H9 (cell line): ENCODE measurements at regions not wholly inside any gene's neighbourhood (a gene's known extent, or its start where the extent isn't known, plus 50 kb on each side); places are given as distances from the start of the nearest gene placed in this dataset.

Source experiments
- DNase-seq: peaks from one replicate; pipeline ENCODE4 v3.0.0-alpha.2; 2017
- H2AFZ ChIP-seq: one replicate; pipeline ENCODE4 v1.6.1; 2013; ENCODE audit warnings: mild to moderate bottlenecking, low read length, control low read depth, moderate library complexity
- H2AK5ac ChIP-seq: 2 replicates; pipeline ENCODE4 v1.6.1; 2013; ENCODE audit warnings: low read length, control low read depth, mixed read lengths; ENCODE audit not compliant: insufficient read length
- H2BK120ac ChIP-seq: one replicate; pipeline ENCODE4 v1.6.1; 2013; ENCODE audit warnings: low read depth, mild to moderate bottlenecking, low read length, control low read depth, inconsistent platforms; ENCODE audit not compliant: poor library complexity, severe bottlenecking
- H2BK12ac ChIP-seq: 2 replicates; pipeline ENCODE4 v1.6.1; 2013; ENCODE audit warnings: low read length, control low read depth, mixed read lengths, low read depth; ENCODE audit not compliant: insufficient read length
- H2BK15ac ChIP-seq: 2 replicates; pipeline ENCODE4 v1.6.1; 2013; ENCODE audit warnings: low read depth, low read length, control low read depth
- H2BK20ac ChIP-seq: one replicate; pipeline ENCODE4 v1.6.1; 2013; ENCODE audit warnings: low read depth, mild to moderate bottlenecking, low read length, control low read depth, inconsistent platforms; ENCODE audit not compliant: poor library complexity, severe bottlenecking
- H2BK5ac ChIP-seq: 2 replicates; pipeline ENCODE4 v1.6.1; 2013; ENCODE audit warnings: low read length, control low read depth, mixed read lengths; ENCODE audit not compliant: insufficient read length
- H3K14ac ChIP-seq: 2 replicates; pipeline ENCODE4 v1.6.1; 2013; ENCODE audit warnings: low read length, control low read depth; ENCODE audit not compliant: insufficient read depth
- H3K18ac ChIP-seq: 2 replicates; pipeline ENCODE4 v1.6.1; 2013; ENCODE audit warnings: low read depth, mild to moderate bottlenecking, mixed read lengths, low read length, control low read depth; ENCODE audit not compliant: insufficient read length
- H3K23ac ChIP-seq: 2 replicates; pipeline ENCODE4 v1.6.1; 2013; ENCODE audit warnings: low read length, control low read depth, mixed read lengths, low read depth; ENCODE audit not compliant: insufficient read length
- H3K23me2 ChIP-seq: 2 replicates; pipeline ENCODE4 v1.6.1; 2013; ENCODE audit warnings: low read depth, mild to moderate bottlenecking, mixed read lengths, low read length, control low read depth; ENCODE audit not compliant: insufficient read length, poor library complexity, severe bottlenecking
- H3K27ac ChIP-seq: 2 replicates; pipeline ENCODE4 v1.5.1; 2013; ENCODE audit warnings: low read length, control low read depth, mixed read lengths, low read depth; ENCODE audit not compliant: insufficient read length
- H3K27me3 ChIP-seq: 2 replicates; pipeline ENCODE4 v1.6.1; 2013; ENCODE audit warnings: low read length, control low read depth, inconsistent platforms; ENCODE audit not compliant: insufficient read depth
- H3K4ac ChIP-seq: 2 replicates; pipeline ENCODE4 v1.6.1; 2013; ENCODE audit warnings: low read depth, mild to moderate bottlenecking, control low read depth, inconsistent platforms, low read length, moderate library complexity
- H3K4me1 ChIP-seq: 2 replicates; pipeline ENCODE4 v1.6.1; 2013; ENCODE audit warnings: low read length, control low read depth, inconsistent platforms; ENCODE audit not compliant: insufficient read depth
- H3K4me2 ChIP-seq: 2 replicates; pipeline ENCODE4 v1.6.1; 2013; ENCODE audit warnings: low read length, control low read depth, mixed read lengths; ENCODE audit not compliant: insufficient read length, insufficient read depth
- H3K56ac ChIP-seq: 2 replicates; pipeline ENCODE4 v1.6.1; 2013; ENCODE audit warnings: low read depth, mild to moderate bottlenecking, mixed read lengths, low read length, control low read depth; ENCODE audit not compliant: insufficient read length
- H3K79me1 ChIP-seq: 2 replicates; pipeline ENCODE4 v1.6.1; 2013; ENCODE audit warnings: low read depth, mild to moderate bottlenecking, moderate library complexity, low read length, control low read depth, inconsistent platforms; ENCODE audit not compliant: insufficient read depth, poor library complexity, severe bottlenecking
- H3K79me2 ChIP-seq: 2 replicates; pipeline ENCODE4 v1.6.1; 2013; ENCODE audit warnings: low read length, control low read depth, inconsistent platforms; ENCODE audit not compliant: insufficient read depth
- H3K9ac ChIP-seq: 2 replicates; pipeline ENCODE4 v1.6.1; 2013; ENCODE audit warnings: low read length, control low read depth, mixed read lengths; ENCODE audit not compliant: insufficient read length; ENCODE audit errors: extremely low read depth
- H3K9me3 ChIP-seq: one replicate; pipeline ENCODE4 v1.6.1; 2013; ENCODE audit warnings: low read depth, low read length, inconsistent platforms; ENCODE audit not compliant: control insufficient read depth
- H3T11ph ChIP-seq: one replicate; pipeline ENCODE4 v1.6.1; 2013; ENCODE audit warnings: mild to moderate bottlenecking, low read length, control low read depth, inconsistent platforms
- H4K20me1 ChIP-seq: one replicate; pipeline ENCODE4 v1.6.1; 2013; ENCODE audit not compliant: control insufficient read depth, insufficient read length, insufficient read depth
- H4K5ac ChIP-seq: 2 replicates; pipeline ENCODE4 v1.6.1; 2013; ENCODE audit warnings: low read depth, mild to moderate bottlenecking, mixed read lengths, low read length, control low read depth; ENCODE audit not compliant: insufficient read length
- H4K8ac ChIP-seq: replicated peaks from 2 replicates; pipeline ENCODE4 v1.6.1; 2013; ENCODE audit warnings: low read length, control low read depth, mixed read lengths, low read depth; ENCODE audit not compliant: insufficient read length
- H4K91ac ChIP-seq: 2 replicates; pipeline ENCODE4 v1.6.1; 2013; ENCODE audit warnings: low read depth, mild to moderate bottlenecking, moderate library complexity, mixed read lengths, low read length, control low read depth; ENCODE audit not compliant: insufficient read length
- H3K27ac Mint-ChIP-seq, 3 experiments: 2 replicates in 2 of 3; 3 replicates in 1 of 3; pipeline ENCODE4 v1.8.0; 2020 to 2021; ENCODE audit warnings: mixed read lengths in 3 of 3, mild to moderate bottlenecking in 1 of 3, moderate library complexity in 1 of 3
- H3K27me3 Mint-ChIP-seq: 2 replicates; pipeline ENCODE4 v1.8.0; 2021; ENCODE audit warnings: low read depth, mild to moderate bottlenecking, moderate library complexity, mixed read lengths
- H3K36me3 Mint-ChIP-seq, 3 experiments: 2 replicates in 2 of 3; 3 replicates in 1 of 3; pipeline ENCODE4 v1.8.0; 2020 to 2021; ENCODE audit warnings: low read depth in 3 of 3, mixed read lengths in 3 of 3; ENCODE audit not compliant: insufficient read depth in 1 of 3
- H3K4me1 Mint-ChIP-seq, 2 experiments: 2 replicates each; pipeline ENCODE4 v1.8.0; 2020; ENCODE audit warnings: mixed read lengths in 2 of 2
- H3K4me3 Mint-ChIP-seq, 2 experiments: 2 replicates in 1 of 2; 3 replicates in 1 of 2; pipeline ENCODE4 v1.8.0; 2020 to 2021; ENCODE audit warnings: mild to moderate bottlenecking in 2 of 2, mixed read lengths in 2 of 2, moderate library complexity in 1 of 2
- H3K9me3 Mint-ChIP-seq, 2 experiments: 2 replicates in 1 of 2; 3 replicates in 1 of 2; pipeline ENCODE4 v1.8.0; 2020; ENCODE audit warnings: mild to moderate bottlenecking in 2 of 2, mixed read lengths in 2 of 2, moderate library complexity in 1 of 2
- WGBS: extraction: QIAGEN DNeasy Blood & Tissue Kit; methylation state at CpG from one replicate; pipeline ENCODE4 v1.1.7; 2013; ENCODE audit warnings: missing lambda C conversion rate, low lambda C conversion rate, mixed read lengths; ENCODE audit not compliant: insufficient read length; ENCODE audit errors: extremely low coverage; 5-methylcytosine and 5-hydroxymethylcytosine counted together
- TF ChIP-seq, protein P1 (sequence below): fragments of 200-600 bp; sonication (generic); conservative IDR thresholded peaks from 3 replicates; pipeline ENCODE4 v1.8.0; 2021; ENCODE audit warnings: antibody characterized with exemption, mild to moderate bottlenecking

DNA sequence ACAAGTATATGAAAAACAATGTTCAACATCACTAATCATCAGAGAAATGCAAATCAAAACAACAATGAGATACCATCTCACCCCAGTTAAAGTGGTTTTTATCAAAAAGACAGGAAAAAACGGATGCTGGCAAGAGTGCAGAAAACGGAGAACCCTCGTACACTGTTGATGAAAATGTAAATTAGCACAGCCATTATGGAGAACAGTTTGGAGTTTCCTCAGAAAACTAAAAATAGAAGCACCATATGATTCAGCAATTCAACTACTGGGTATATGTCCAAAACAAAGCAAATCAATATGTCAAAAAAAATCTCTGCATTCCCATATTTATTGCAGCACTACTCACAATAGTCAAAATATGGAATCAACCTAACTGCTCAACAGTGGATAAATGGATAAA is 50.1 kb upstream of the CES5A start:
- Mint-ChIP-seq H3K27me3 (peaks cover 14% of the 10 kb centered on the region), H3K27ac (no peak overlapping the region), H3K36me3 (no peaks in the 10 kb centered on the region), H3K9me3 (no peaks in the 10 kb centered on the region), H3K4me1 (no peaks in the 10 kb centered on the region), H3K4me3 (no peak overlapping the region)
- DNase-seq: no peak
- Histone ChIP-seq H3K27ac (no peak overlapping the region), H4K5ac (no peak overlapping the region), H3K9ac (no peak overlapping the region), H2AFZ (no peak overlapping the region), H3K23ac (no peak overlapping the region), H4K91ac (no peak overlapping the region), H2AK5ac (no peak overlapping the region), H3K79me1 (no peaks in the 10 kb centered on the region), H3T11ph (no peak overlapping the region), H3K4me1 (no peaks in the 10 kb centered on the region), H3K23me2 (no peaks in the 10 kb centered on the region), H2BK120ac (no peak overlapping the region), H3K14ac (no peak overlapping the region), H3K4me2 (no peak overlapping the region), H3K9me3 (no peaks in the 10 kb centered on the region), H3K4ac (no peak overlapping the region), H3K56ac (no peak overlapping the region), H2BK5ac (no peak overlapping the region), H2BK15ac (no peak overlapping the region), H3K79me2 (no peaks in the 10 kb centered on the region), H2BK12ac (no peak overlapping the region), H3K18ac (no peak overlapping the region), H4K20me1 (no peaks in the 10 kb centered on the region), H4K8ac (no peak overlapping the region), H3K27me3 (no peaks in the 10 kb centered on the region), H2BK20ac (no peak overlapping the region)
- no CpG with 5 or more reads among the region's 3 CpGs for WGBS
- TF ChIP-seq, protein P1, sequence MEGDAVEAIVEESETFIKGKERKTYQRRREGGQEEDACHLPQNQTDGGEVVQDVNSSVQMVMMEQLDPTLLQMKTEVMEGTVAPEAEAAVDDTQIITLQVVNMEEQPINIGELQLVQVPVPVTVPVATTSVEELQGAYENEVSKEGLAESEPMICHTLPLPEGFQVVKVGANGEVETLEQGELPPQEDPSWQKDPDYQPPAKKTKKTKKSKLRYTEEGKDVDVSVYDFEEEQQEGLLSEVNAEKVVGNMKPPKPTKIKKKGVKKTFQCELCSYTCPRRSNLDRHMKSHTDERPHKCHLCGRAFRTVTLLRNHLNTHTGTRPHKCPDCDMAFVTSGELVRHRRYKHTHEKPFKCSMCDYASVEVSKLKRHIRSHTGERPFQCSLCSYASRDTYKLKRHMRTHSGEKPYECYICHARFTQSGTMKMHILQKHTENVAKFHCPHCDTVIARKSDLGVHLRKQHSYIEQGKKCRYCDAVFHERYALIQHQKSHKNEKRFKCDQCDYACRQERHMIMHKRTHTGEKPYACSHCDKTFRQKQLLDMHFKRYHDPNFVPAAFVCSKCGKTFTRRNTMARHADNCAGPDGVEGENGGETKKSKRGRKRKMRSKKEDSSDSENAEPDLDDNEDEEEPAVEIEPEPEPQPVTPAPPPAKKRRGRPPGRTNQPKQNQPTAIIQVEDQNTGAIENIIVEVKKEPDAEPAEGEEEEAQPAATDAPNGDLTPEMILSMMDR: no peak
